ENCODE measurements at regions not wholly inside any gene's neighbourhood (a gene's known extent, or its start where the extent isn't known, plus 50 kb on each side); places are given as distances from the start of the nearest gene placed in this dataset.
"Not testable (repeated sequence)": the region's sequence is repeated elsewhere in the genome, so short reads cannot be mapped to it uniquely, and the experiment has no call there.

DNA sequence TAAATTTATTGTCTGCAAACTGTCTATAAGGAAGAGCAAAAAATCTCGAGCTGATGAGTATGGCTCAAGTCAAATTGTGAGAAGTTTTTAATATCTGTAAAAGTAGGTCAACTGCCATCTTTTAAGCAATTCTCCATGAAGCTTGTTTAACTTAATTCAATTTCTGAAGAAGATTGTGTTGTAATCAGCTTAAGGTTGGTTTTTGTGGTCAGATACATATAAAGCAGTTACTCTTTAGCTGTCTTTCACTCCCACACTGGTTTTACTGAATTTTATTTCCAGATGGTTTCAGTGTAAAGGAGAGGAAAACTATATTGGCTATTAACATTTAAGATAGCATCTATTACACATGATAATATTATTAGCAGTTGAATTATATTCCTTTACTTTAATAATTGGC, 1165.1 kb downstream of the SLC16A7 start:
- no CpG with 5 or more reads among the region's 1 CpG for WGBS (ENCODE audit: insufficient coverage)

DNA sequence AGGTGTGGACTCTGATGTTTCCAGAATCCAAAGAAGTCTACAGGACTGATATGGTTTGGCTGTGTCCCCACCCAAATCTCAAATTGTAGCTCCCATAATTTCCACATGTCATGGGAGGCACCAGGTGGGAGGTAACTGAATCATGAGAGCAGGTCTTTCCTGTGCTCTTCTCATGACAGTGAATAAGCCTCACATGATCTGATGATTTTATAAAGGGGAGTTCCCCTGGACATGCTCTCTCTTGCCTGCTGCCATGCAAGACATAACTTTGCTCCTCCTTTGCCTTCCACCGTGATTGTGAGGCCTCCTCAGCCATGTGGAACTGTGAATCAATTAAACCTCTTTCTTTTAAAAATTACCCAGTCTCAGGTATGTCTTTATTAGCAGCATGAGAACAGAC, 1205.3 kb downstream of the SLC16A7 start:
- H3K4me3 ChIP-seq (ENCODE audit: low read length); DNase-seq; H3K9me3 ChIP-seq (replicated peaks; ENCODE audit: control insufficient read depth, low read depth, low read length); H3K36me3 ChIP-seq (ENCODE audit: control insufficient read depth, insufficient read depth, low read length); H3K4me1 ChIP-seq (ENCODE audit: control insufficient read depth, insufficient read depth, low read length); H3K27ac ChIP-seq (ENCODE audit: low read length); H3K27me3 ChIP-seq (ENCODE audit: control insufficient read depth, insufficient read depth, low read length): not testable (repeated sequence)
- WGBS (ENCODE audit: insufficient coverage) = no CpG with 5 or more reads among the region's 1 CpG

More for the DNA sequence above, 1165.1 kb downstream of the SLC16A7 start:
- no peak for DNase-seq
- Histone ChIP-seq H3K4me3 (ENCODE audit: low read length) (no peak overlapping the region), H3K9me3 (replicated peaks; ENCODE audit: control insufficient read depth, low read depth, low read length) (no peaks in the 10 kb centered on the region), H3K36me3 (ENCODE audit: control insufficient read depth, insufficient read depth, low read length) (no peaks in the 10 kb centered on the region), H3K4me1 (ENCODE audit: control insufficient read depth, insufficient read depth, low read length) (no peaks in the 10 kb centered on the region), H3K27ac (ENCODE audit: low read length) (no peak overlapping the region), H3K27me3 (ENCODE audit: control insufficient read depth, insufficient read depth, low read length) (no peaks in the 10 kb centered on the region)

DNA sequence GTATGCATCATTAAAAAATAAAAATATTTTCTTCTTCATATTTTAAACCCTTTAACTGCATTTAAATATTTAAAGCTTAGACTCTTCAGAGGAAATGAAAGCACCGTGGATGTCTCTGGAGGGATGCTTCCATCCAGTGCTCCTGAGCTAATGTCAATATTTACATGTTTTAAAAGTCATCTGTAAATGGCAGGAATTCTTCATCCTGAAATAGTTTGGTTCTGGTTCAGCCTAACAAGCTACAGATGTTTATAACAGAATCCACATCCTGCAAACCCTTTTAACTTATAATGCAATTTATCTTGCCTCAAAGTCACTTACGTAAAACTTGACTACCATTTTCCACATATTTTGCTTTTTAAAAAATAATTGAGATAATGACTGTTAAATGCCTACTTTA, 1207.3 kb downstream of the SLC16A7 start:
- no peaks in the 10 kb centered on the region for H3K36me3 ChIP-seq (ENCODE audit: control insufficient read depth, insufficient read depth, low read length)
- H3K9me3 ChIP-seq (replicated peaks; ENCODE audit: control insufficient read depth, low read depth, low read length) = no peaks in the 10 kb centered on the region
- H3K4me3 ChIP-seq (ENCODE audit: low read length) = no peak overlapping the region
- no CpG with 5 or more reads among the region's 2 CpGs for WGBS (ENCODE audit: insufficient coverage)
- peak; percentile 14 for DNase-seq
- H3K4me1 ChIP-seq (ENCODE audit: control insufficient read depth, insufficient read depth, low read length) = no peaks in the 10 kb centered on the region
- no peaks in the 10 kb centered on the region for H3K27me3 ChIP-seq (ENCODE audit: control insufficient read depth, insufficient read depth, low read length)
- H3K27ac ChIP-seq (ENCODE audit: low read length) = no peak overlapping the region

DNA sequence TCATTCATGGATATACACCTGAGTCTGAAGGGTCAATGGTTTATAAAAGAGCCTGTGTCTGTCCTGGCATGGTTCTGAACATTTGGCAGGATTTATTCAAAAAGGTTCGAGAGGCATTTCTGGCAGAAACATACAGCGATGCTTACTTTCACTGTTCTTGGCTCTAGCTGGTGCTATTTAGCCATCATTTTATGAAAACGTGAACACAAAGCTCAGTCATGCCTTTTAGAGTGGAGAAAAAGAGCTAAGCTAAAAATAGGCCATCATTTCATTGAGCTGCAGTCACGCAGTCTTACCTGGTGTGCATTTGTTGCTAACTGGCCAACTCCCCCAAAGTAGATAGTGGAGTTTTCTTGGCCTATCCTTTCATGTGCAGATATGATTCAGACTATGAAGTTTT, 1209.5 kb downstream of the SLC16A7 start:
- no peak overlapping the region for H3K4me3 ChIP-seq (ENCODE audit: low read length)
- no peaks in the 10 kb centered on the region for H3K27me3 ChIP-seq (ENCODE audit: control insufficient read depth, insufficient read depth, low read length)
- peak; percentile 9 for DNase-seq
- H3K27ac ChIP-seq (ENCODE audit: low read length) = no peak overlapping the region
- H3K4me1 ChIP-seq (ENCODE audit: control insufficient read depth, insufficient read depth, low read length) = no peaks in the 10 kb centered on the region
- H3K9me3 ChIP-seq (replicated peaks; ENCODE audit: control insufficient read depth, low read depth, low read length) = no peaks in the 10 kb centered on the region
- no peaks in the 10 kb centered on the region for H3K36me3 ChIP-seq (ENCODE audit: control insufficient read depth, insufficient read depth, low read length)
- 62% methylated on average over 3 of the region's 4 CpGs for WGBS (ENCODE audit: insufficient coverage)

DNA sequence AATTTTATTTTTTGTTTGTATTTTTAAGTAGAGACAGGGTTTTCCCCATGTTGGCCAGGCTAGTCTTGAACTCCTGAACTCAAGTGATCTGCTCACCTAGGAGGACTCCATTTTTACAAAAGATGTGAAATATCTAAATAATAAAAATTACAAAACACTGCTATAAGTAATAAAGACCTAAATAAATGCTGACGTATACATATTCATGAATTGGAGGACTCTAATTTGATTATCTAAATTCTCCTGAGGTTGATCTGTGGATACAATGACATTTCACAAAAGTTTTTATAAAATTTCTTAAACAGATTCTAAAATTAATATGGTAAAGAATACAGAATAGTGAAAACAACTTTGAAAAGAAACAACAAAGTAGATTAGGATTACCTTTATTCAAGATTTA, 1224.0 kb downstream of the SLC16A7 start:
- Histone ChIP-seq H3K4me1 (ENCODE audit: control insufficient read depth, insufficient read depth, low read length) (no peaks in the 10 kb centered on the region), H3K27me3 (ENCODE audit: control insufficient read depth, insufficient read depth, low read length) (no peaks in the 10 kb centered on the region), H3K9me3 (replicated peaks; ENCODE audit: control insufficient read depth, low read depth, low read length) (peaks cover 3% of the 10 kb centered on the region), H3K36me3 (ENCODE audit: control insufficient read depth, insufficient read depth, low read length) (no peaks in the 10 kb centered on the region), H3K4me3 (ENCODE audit: low read length) (no peak overlapping the region), H3K27ac (ENCODE audit: low read length) (no peak overlapping the region)
- no peak for DNase-seq
- no CpG with 5 or more reads among the region's 1 CpG for WGBS (ENCODE audit: insufficient coverage)

DNA sequence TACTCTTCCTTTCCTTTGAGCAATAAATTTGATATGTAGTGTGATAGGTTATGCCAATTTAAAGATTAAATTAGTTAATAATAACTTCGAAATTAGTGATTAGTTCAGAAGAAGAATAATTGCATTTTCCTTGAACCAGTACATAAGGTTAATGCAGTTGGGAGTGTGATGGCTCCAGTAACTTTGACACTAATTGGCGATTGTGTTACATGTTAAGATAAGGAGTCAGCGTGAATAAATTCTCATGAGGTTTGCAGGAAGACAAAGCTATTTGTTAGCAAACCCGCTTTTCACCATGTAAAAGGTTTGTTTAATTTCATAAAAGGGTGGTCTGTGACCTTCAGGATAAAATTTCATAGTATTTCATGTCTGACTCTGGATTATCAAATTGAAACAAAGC, 1226.8 kb downstream of the SLC16A7 start:
- H3K4me3 ChIP-seq (ENCODE audit: low read length) = no peak overlapping the region

DNA sequence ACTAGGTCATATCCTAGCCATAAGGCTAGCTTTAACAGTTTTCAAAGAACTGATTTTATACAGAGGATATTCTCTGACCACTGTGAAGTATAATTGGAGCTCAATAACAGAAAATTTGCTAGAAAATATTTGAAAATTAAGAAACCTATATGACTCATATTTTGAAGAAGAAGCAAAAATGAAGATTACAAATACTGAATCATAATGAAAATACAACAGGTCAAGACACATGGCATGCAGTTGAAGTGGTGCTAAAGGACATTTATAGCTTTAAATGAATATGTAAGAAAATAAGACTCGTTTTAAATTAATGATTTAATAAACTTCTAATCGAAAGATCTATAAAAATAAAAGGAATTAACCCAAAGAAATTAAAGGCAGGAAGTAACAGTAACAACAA, 1234.6 kb downstream of the SLC16A7 start:
- WGBS (ENCODE audit: insufficient coverage) = no CpG with 5 or more reads among the region's 2 CpGs
- Histone ChIP-seq H3K27me3 (ENCODE audit: control insufficient read depth, insufficient read depth, low read length) (no peaks in the 10 kb centered on the region), H3K4me3 (ENCODE audit: low read length) (no peak overlapping the region), H3K36me3 (ENCODE audit: control insufficient read depth, insufficient read depth, low read length) (no peaks in the 10 kb centered on the region), H3K27ac (ENCODE audit: low read length) (no peak overlapping the region), H3K9me3 (replicated peaks; ENCODE audit: control insufficient read depth, low read depth, low read length) (no peaks in the 10 kb centered on the region), H3K4me1 (ENCODE audit: control insufficient read depth, insufficient read depth, low read length) (no peaks in the 10 kb centered on the region)
- DNase-seq = no peak

More for the DNA sequence above, 1226.8 kb downstream of the SLC16A7 start:
- H3K36me3 ChIP-seq (ENCODE audit: control insufficient read depth, insufficient read depth, low read length) = no peaks in the 10 kb centered on the region
- no peak overlapping the region for H3K27ac ChIP-seq (ENCODE audit: low read length)
- H3K9me3 ChIP-seq (replicated peaks; ENCODE audit: control insufficient read depth, low read depth, low read length) = no peaks in the 10 kb centered on the region
- H3K27me3 ChIP-seq (ENCODE audit: control insufficient read depth, insufficient read depth, low read length) = no peaks in the 10 kb centered on the region
- DNase-seq = no peak
- no peaks in the 10 kb centered on the region for H3K4me1 ChIP-seq (ENCODE audit: control insufficient read depth, insufficient read depth, low read length)
- WGBS (ENCODE audit: insufficient coverage) = 100% methylated on average over 1 of the region's 4 CpGs

DNA sequence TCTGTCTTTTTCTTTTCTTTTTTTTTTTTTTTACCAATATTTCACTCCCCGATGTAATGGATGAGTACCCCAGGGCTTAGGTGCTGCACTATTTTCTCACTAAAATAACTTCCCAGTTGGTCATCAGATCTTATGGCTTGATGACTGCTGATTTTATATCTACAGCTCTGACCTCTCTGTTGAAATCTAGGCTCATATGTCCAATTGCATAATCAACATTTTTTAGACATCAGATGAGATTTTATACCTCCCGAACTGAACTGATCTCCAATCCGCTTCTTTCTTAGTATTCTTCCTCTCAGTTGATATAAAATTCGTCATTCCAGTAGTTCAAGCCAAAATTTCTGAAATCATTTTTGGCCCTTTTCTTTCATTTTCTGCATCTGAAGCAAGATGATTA, 1236.5 kb downstream of the SLC16A7 start:
- Histone ChIP-seq H3K27ac (ENCODE audit: low read length) (no peak overlapping the region), H3K27me3 (ENCODE audit: control insufficient read depth, insufficient read depth, low read length) (no peaks in the 10 kb centered on the region), H3K9me3 (replicated peaks; ENCODE audit: control insufficient read depth, low read depth, low read length) (no peaks in the 10 kb centered on the region), H3K36me3 (ENCODE audit: control insufficient read depth, insufficient read depth, low read length) (no peaks in the 10 kb centered on the region), H3K4me3 (ENCODE audit: low read length) (no peak overlapping the region), H3K4me1 (ENCODE audit: control insufficient read depth, insufficient read depth, low read length) (no peaks in the 10 kb centered on the region)
- 83% methylated on average over 1 of the region's 4 CpGs for WGBS (ENCODE audit: insufficient coverage)
- peak; percentile 15 for DNase-seq

DNA sequence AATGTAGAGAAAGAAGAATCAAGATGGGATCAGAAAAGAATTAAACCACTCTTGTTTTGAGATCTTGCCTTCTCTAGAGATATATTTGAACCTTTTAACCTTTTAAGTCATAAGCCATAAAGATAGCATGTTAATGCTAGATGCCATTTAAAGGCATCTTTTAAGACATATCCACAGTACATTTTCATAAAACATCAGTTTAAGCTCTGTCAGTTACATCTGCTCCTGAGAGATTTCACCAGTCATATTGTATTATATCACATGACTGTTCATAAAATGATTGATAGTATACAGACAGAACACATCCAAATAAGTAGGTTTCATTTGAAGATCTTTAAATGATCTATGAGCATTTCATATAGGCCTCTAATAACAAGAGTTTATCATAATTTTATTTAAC, 1238.5 kb downstream of the SLC16A7 start:
- H3K9me3 ChIP-seq (replicated peaks; ENCODE audit: control insufficient read depth, low read depth, low read length) = no peaks in the 10 kb centered on the region
- no peaks in the 10 kb centered on the region for H3K36me3 ChIP-seq (ENCODE audit: control insufficient read depth, insufficient read depth, low read length)
- H3K27ac ChIP-seq (ENCODE audit: low read length) = no peak overlapping the region
- no peaks in the 10 kb centered on the region for H3K4me1 ChIP-seq (ENCODE audit: control insufficient read depth, insufficient read depth, low read length)
- H3K27me3 ChIP-seq (ENCODE audit: control insufficient read depth, insufficient read depth, low read length) = no peaks in the 10 kb centered on the region
- no peak for DNase-seq
- H3K4me3 ChIP-seq (ENCODE audit: low read length) = no peak overlapping the region

DNA sequence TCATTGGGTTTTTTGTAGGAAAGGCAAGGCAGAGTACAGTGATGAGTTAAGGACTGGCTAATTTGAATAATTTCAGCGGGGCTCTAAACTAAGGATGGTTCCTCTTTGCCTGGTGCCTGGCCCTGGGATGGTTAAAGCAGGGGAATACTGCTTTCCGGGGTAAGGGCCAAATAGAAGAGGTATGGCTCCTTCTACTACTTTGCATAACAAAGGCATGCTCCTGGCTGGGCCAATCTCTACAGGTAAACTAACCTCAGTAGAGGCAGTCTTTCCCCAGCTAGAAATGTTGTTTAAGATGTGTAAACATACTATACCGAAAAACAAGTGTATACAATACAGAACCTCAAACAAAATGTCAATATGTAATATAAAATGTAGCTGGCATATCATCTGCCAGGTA, 1239.0 kb downstream of the SLC16A7 start:
- H3K36me3 ChIP-seq (ENCODE audit: control insufficient read depth, insufficient read depth, low read length) = no peaks in the 10 kb centered on the region
- no peak overlapping the region for H3K4me3 ChIP-seq (ENCODE audit: low read length)
- no peak overlapping the region for H3K27ac ChIP-seq (ENCODE audit: low read length)
- H3K27me3 ChIP-seq (ENCODE audit: control insufficient read depth, insufficient read depth, low read length) = no peaks in the 10 kb centered on the region
- no peaks in the 10 kb centered on the region for H3K9me3 ChIP-seq (replicated peaks; ENCODE audit: control insufficient read depth, low read depth, low read length)
- DNase-seq = no peak
- no peaks in the 10 kb centered on the region for H3K4me1 ChIP-seq (ENCODE audit: control insufficient read depth, insufficient read depth, low read length)
- no CpG with 5 or more reads among the region's 3 CpGs for WGBS (ENCODE audit: insufficient coverage)

DNA sequence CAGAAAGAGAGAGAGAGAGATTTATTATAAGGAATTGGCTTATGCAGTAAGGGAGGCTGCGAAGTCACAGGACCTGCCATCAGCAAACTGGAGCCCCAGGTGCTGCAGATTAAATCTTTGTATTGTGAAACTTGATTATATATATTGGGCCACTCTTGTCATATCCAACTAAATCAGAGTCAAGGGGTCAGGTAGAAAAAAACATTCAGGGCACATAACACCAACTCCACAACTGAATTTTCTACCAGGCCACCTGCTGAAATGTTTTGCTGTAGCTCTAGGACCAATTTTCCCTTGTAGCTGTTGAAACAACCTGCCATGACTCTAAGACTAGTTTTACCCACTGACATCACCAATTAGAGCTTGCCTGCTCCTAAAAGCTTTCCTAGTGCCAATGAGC, 1240.8 kb downstream of the SLC16A7 start:
- DNase-seq = no peak
- H3K27me3 ChIP-seq (ENCODE audit: control insufficient read depth, insufficient read depth, low read length) = no peaks in the 10 kb centered on the region
- no peaks in the 10 kb centered on the region for H3K9me3 ChIP-seq (replicated peaks; ENCODE audit: control insufficient read depth, low read depth, low read length)
- no peaks in the 10 kb centered on the region for H3K4me1 ChIP-seq (ENCODE audit: control insufficient read depth, insufficient read depth, low read length)
- H3K4me3 ChIP-seq (ENCODE audit: low read length) = no peak overlapping the region
- H3K27ac ChIP-seq (ENCODE audit: low read length) = no peak overlapping the region
- H3K36me3 ChIP-seq (ENCODE audit: control insufficient read depth, insufficient read depth, low read length) = no peaks in the 10 kb centered on the region
- WGBS (ENCODE audit: insufficient coverage) = no CpG with 5 or more reads among the region's 1 CpG

Data from muscle of leg (tissue), 3 donors.